Tibial nerve (tissue), 4 donors: ENCODE measurements at regions not wholly inside any gene's neighbourhood (a gene's known extent, or its start where the extent isn't known, plus 50 kb on each side); places are given as distances from the start of the nearest gene placed in this dataset.
A peak's percentile ranks its signal among the peaks of the same experiment; 100 is the strongest.

Experiments
- DNase-seq, 2 donors: peaks; one replicate each; pipeline ENCODE4 v3.0.0-alpha.2; 2019; ENCODE audit warnings: low spot score in 2 of 2
- H3K27ac ChIP-seq, 4 donors: fragments of 200-600 bp; sonication (generic) in 3 of 4; one replicate each; pipeline ENCODE4 v1.5.1; 2017 to 2019; ENCODE audit warnings: mild to moderate bottlenecking in 1 of 4
- H3K27me3 ChIP-seq, 2 donors: fragments of 200-600 bp; sonication (generic) in 1 of 2; one replicate each; pipeline versions ENCODE4 v1.5.1 to v1.6.0; 2017 to 2019
- H3K36me3 ChIP-seq, 3 donors: fragments of 200-600 bp; sonication (generic); one replicate each; pipeline ENCODE4 v1.5.1; 2018 to 2019
- H3K4me1 ChIP-seq, 4 donors: fragments of 200-600 bp; sonication (generic) in 3 of 4; one replicate each; pipeline ENCODE4 v1.5.1; 2017 to 2019
- H3K4me3 ChIP-seq, 4 donors: fragments of 200-600 bp; sonication (generic) in 3 of 4; one replicate each; pipeline ENCODE4 v1.5.1; 2017 to 2019; ENCODE audit warnings: mild to moderate bottlenecking in 1 of 4, moderate library complexity in 1 of 4
- H3K9me3 ChIP-seq, 4 donors: fragments of 200-600 bp; sonication (generic) in 3 of 4; one replicate each; pipeline ENCODE4 v1.5.1; 2017 to 2019
- EP300 ChIP-seq, 2 donors: sonication (generic); formaldehyde crosslinking; IDR thresholded peaks; one replicate each; pipeline ENCODE4 v1.6.1; 2017; ENCODE audit warnings: antibody characterized with exemption in 2 of 2, mild to moderate bottlenecking in 1 of 2
- POLR2A ChIP-seq, 2 donors: fragments of 450-650 bp; IDR thresholded peaks; one replicate each; pipeline ENCODE4 v1.6.1; 2017; ENCODE audit warnings: antibody characterized with exemption in 2 of 2, mild to moderate bottlenecking in 2 of 2, moderate library complexity in 2 of 2
- WGBS, 2 donors: methylation state at CpG; one replicate each; pipeline ENCODE4 v1.1.5; 2018; 5-methylcytosine and 5-hydroxymethylcytosine counted together
- TF ChIP-seq, protein P1 (sequence below), 5 experiments: fragments of 200-600 bp in 3 of 5; fragments of 450-650 bp in 2 of 5; sonication (generic) in 3 of 5; IDR thresholded peaks; one replicate each; pipeline ENCODE4 v1.5.1; 2016 to 2019; ENCODE audit warnings: antibody characterized with exemption in 5 of 5, mild to moderate bottlenecking in 3 of 5, moderate library complexity in 2 of 5

DNA sequence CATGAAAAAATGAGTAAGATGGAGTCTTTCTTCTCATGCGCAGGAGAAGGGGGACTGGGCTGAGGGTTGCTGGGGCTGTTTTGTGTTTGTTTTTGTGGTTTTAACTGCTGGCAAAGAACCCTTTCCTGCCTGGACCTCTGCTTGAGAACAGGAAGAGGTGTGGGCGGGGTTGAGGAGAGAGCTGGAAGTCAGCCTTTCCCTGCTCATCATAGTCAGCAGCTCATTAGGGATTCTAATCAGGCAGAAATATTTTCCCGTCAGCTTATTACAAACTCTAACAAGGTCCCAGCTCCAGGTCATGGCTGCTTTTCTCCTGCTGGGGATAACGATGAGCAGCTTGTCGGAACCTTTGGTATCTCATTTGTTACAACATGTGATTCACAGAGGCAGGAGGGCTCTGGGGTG is 185.0 kb upstream of the NRXN3 start:
- no peak overlapping the region for H3K27ac ChIP-seq
- H3K36me3 ChIP-seq, result no peaks in the 10 kb centered on the region
- TF ChIP-seq POLR2A (IDR thresholded peaks at IDR 0.05) (no peak), EP300 (IDR thresholded peaks at IDR 0.05) (no peak)
- TF ChIP-seq, protein P1, sequence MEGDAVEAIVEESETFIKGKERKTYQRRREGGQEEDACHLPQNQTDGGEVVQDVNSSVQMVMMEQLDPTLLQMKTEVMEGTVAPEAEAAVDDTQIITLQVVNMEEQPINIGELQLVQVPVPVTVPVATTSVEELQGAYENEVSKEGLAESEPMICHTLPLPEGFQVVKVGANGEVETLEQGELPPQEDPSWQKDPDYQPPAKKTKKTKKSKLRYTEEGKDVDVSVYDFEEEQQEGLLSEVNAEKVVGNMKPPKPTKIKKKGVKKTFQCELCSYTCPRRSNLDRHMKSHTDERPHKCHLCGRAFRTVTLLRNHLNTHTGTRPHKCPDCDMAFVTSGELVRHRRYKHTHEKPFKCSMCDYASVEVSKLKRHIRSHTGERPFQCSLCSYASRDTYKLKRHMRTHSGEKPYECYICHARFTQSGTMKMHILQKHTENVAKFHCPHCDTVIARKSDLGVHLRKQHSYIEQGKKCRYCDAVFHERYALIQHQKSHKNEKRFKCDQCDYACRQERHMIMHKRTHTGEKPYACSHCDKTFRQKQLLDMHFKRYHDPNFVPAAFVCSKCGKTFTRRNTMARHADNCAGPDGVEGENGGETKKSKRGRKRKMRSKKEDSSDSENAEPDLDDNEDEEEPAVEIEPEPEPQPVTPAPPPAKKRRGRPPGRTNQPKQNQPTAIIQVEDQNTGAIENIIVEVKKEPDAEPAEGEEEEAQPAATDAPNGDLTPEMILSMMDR (IDR thresholded peaks at IDR 0.05), result no peak
- DNase-seq, result no peak
- 20 to 33% methylated on average over 5 of the region's 5 CpGs for WGBS, 2 donors
- H3K27me3 ChIP-seq, result peaks cover 0 to 10% of the 10 kb centered on the region in 2 donors
- H3K4me1 ChIP-seq, result peaks cover 0 to 41% (median 14%) of the 10 kb centered on the region in 4 donors
- H3K4me3 ChIP-seq, result no peak overlapping the region
- no peaks in the 10 kb centered on the region for H3K9me3 ChIP-seq

DNA sequence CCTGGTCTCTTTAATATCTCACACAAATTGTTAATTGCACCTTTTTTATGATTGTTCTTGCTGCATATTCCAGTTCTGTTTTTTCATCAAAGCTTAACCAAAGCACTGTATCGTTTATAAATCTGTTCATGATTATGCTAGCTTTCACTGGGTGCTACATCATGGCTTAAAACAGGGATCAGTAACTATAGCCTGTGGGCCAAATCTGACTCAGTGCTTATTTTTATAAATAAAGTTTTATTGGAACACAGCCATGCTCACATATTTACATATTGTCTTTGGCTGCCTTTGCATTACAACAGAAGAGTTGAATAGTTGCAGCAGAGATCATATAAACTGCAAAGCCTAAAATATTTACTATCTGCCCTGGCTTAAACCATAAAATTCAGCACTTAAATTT is 183.4 kb upstream of the NRXN3 start:
- TF ChIP-seq POLR2A (IDR thresholded peaks at IDR 0.05) (no peak), EP300 (IDR thresholded peaks at IDR 0.05) (no peak)
- TF ChIP-seq, protein P1 (IDR thresholded peaks at IDR 0.05), result no peak
- WGBS, 2 donors, result 67 to 70% methylated on average over 1 of the region's 1 CpG
- DNase-seq, result no peak
- Histone ChIP-seq H3K4me3 (no peak overlapping the region), H3K27me3 (no peaks in the 10 kb centered on the region), H3K4me1 (peaks cover 0 to 33% (median 12%) of the 10 kb centered on the region in 4 donors), H3K36me3 (no peaks in the 10 kb centered on the region), H3K27ac (no peak overlapping the region), H3K9me3 (no peaks in the 10 kb centered on the region)

GRCh38 chr14:77988096-77988870 is 181.9 kb upstream of the NRXN3 start:
- TF ChIP-seq, protein P1 (IDR thresholded peaks at IDR 0.05), result no peak
- peak in 1 of 2 donors; percentile 37 for TF ChIP-seq EP300 (IDR thresholded peaks at IDR 0.05)
- no peaks in the 10 kb centered on the region for H3K9me3 ChIP-seq
- H3K4me3 ChIP-seq, result no peak overlapping the region
- whole genome bisulfite sequencing, 2 donors, result 36 to 46% methylated on average over 7 of the region's 7 CpGs
- no peaks in the 10 kb centered on the region for H3K36me3 ChIP-seq
- peak in 1 of 2 donors; percentile 19 for DNase-seq
- H3K4me1 ChIP-seq, result peaks cover 0 to 33% (median 12%) of the 10 kb centered on the region in 4 donors
- peak overlapping the region in 3 of 4 donors; percentile 25 to 71 (median 63) for H3K27ac ChIP-seq
- no peaks in the 10 kb centered on the region for H3K27me3 ChIP-seq

- no peak overlapping the region for H3K4me3 ChIP-seq
- no peaks in the 10 kb centered on the region for H3K27me3 ChIP-seq
- TF ChIP-seq, protein P1 (IDR thresholded peaks at IDR 0.05), result no peak
- TF ChIP-seq POLR2A (IDR thresholded peaks at IDR 0.05) (no peak), EP300 (IDR thresholded peaks at IDR 0.05) (no peak)
- no peaks in the 10 kb centered on the region for H3K36me3 ChIP-seq
- peak overlapping the region in 3 of 4 donors; percentile 25 to 63 (median 63) for H3K27ac ChIP-seq
- H3K9me3 ChIP-seq, result no peaks in the 10 kb centered on the region
- WGBS, 2 donors, result 44 to 54% methylated on average over 2 of the region's 2 CpGs
- H3K4me1 ChIP-seq, result peaks cover 0 to 33% (median 12%) of the 10 kb centered on the region in 4 donors
- peak; percentile 31 to 45 for DNase-seq
Observed at GRCh38 chr14:77988970-77989369, 181.2 kb upstream of the NRXN3 start.

DNA sequence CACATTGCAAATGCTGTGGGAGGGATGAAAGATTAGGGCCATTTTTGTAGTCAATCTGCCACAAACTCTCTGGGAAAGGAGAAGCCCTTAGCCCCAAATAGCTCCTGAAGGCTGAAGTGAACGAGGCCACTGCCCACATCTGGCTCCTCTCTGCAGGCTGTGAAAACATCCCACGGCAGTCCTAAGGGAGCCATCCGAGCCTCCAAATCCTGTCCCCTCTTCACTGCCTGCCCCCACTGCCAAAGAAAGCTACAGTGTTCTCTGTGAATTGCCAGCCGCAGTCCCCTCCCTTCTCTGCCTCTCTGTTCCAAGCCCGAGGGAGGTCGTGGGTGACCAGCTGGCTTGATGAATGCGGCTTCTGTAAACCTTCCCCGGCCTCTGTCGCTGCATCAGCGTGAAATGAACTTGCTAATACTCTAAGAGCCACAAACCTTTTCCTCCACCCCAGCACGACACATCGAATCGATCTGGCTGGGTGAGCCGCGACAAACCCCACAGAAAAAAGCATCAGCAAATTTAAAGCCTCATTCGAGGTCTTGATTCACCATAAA is 180.7 kb upstream of the NRXN3 start:
- peak in 1 of 2 donors; percentile 53 for DNase-seq
- 16 to 27% methylated on average over 16 of the region's 16 CpGs for WGBS, 2 donors
- Histone ChIP-seq H3K4me1 (peaks cover 0 to 33% (median 12%) of the 10 kb centered on the region in 4 donors), H3K9me3 (no peaks in the 10 kb centered on the region), H3K36me3 (no peaks in the 10 kb centered on the region), H3K27me3 (no peaks in the 10 kb centered on the region), H3K4me3 (no peak overlapping the region), H3K27ac (peak overlapping the region; percentile 25 to 63 (median 53))
- TF ChIP-seq EP300 (IDR thresholded peaks at IDR 0.05), result peak in 1 of 2 donors; percentile 40
- TF ChIP-seq, protein P1 (IDR thresholded peaks at IDR 0.05), result no peak
- no peak for TF ChIP-seq POLR2A (IDR thresholded peaks at IDR 0.05)
